HepG2 (cell line): ENCODE measurements at regions not wholly inside any gene's neighbourhood (a gene's known extent, or its start where the extent isn't known, plus 50 kb on each side); places are given as distances from the start of the nearest gene placed in this dataset.

Experiments used
- FOXP1 ChIP-seq, 2 experiments: fragments of 450-650 bp in 1 of 2; IDR thresholded peaks; 2 replicates each; pipeline ENCODE4 v1.6.1; 2017 to 2018; ENCODE audit warnings: antibody characterized with exemption in 1 of 2
- SATB2 ChIP-seq: sonication (generic); formaldehyde crosslinking; IDR thresholded peaks from 2 replicates; pipeline ENCODE4 v1.5.0; 2020; ENCODE audit warnings: missing genetic modification reagents
- SETDB1 ChIP-seq: sonication (generic); formaldehyde crosslinking; IDR thresholded peaks from 2 replicates; pipeline ENCODE4 v1.5.1; 2020; ENCODE audit warnings: missing genetic modification reagents, mild to moderate bottlenecking, borderline replicate concordance
- ZBTB8A ChIP-seq: sonication (generic); formaldehyde crosslinking; IDR thresholded peaks from 2 replicates; pipeline ENCODE4 v1.4.0; 2020; ENCODE audit warnings: mild to moderate bottlenecking, low read depth, missing genetic modification reagents, borderline replicate concordance
- ZNF746 ChIP-seq: sonication (generic); formaldehyde crosslinking; IDR thresholded peaks from 2 replicates; pipeline ENCODE4 v1.8.0; 2022; ENCODE audit warnings: mild to moderate bottlenecking, missing genetic modification reagents
- TF ChIP-seq, protein P1 (sequence below), 2 experiments: fragments of 450-650 bp in 1 of 2; sonication (generic) in 1 of 2; formaldehyde crosslinking in 1 of 2; IDR thresholded peaks; 2 replicates each; pipeline versions ENCODE4 v1.6.1 to v1.8.0; 2016 to 2022; ENCODE audit warnings: antibody characterized with exemption in 1 of 2, mild to moderate bottlenecking in 1 of 2, missing genetic modification reagents in 1 of 2

DNA sequence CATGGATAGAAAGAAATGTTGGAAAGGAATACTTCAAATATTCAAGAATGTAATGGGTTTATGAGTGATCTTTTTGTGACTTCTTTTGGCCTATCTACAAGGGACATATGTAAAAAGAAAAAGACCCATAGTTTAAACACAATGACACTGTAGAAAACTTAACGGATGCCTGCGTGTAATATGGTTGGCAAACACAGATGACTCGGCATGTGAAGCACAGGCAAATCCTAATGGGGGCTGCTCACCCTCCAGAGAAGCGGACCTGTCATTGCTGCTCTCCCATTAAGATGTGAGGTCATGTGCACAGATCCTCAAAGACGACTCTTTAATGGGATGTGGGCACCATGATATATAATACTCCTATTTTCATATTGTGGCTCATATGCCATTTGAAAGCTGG lies 366.6 kb upstream of the TMEM132C start (continued):
- TF ChIP-seq, protein P1, sequence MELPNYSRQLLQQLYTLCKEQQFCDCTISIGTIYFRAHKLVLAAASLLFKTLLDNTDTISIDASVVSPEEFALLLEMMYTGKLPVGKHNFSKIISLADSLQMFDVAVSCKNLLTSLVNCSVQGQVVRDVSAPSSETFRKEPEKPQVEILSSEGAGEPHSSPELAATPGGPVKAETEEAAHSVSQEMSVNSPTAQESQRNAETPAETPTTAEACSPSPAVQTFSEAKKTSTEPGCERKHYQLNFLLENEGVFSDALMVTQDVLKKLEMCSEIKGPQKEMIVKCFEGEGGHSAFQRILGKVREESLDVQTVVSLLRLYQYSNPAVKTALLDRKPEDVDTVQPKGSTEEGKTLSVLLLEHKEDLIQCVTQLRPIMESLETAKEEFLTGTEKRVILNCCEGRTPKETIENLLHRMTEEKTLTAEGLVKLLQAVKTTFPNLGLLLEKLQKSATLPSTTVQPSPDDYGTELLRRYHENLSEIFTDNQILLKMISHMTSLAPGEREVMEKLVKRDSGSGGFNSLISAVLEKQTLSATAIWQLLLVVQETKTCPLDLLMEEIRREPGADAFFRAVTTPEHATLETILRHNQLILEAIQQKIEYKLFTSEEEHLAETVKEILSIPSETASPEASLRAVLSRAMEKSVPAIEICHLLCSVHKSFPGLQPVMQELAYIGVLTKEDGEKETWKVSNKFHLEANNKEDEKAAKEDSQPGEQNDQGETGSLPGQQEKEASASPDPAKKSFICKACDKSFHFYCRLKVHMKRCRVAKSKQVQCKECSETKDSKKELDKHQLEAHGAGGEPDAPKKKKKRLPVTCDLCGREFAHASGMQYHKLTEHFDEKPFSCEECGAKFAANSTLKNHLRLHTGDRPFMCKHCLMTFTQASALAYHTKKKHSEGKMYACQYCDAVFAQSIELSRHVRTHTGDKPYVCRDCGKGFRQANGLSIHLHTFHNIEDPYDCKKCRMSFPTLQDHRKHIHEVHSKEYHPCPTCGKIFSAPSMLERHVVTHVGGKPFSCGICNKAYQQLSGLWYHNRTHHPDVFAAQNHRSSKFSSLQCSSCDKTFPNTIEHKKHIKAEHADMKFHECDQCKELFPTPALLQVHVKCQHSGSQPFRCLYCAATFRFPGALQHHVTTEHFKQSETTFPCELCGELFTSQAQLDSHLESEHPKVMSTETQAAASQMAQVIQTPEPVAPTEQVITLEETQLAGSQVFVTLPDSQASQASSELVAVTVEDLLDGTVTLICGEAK (IDR thresholded peaks at IDR 0.05) = no peak
- TF ChIP-seq, protein P1 (CRISPR knock-in tag; IDR thresholded peaks at IDR 0.05) = no peak
- TF ChIP-seq FOXP1 (IDR thresholded peaks at IDR 0.05) (no peak), FOXP1 (CRISPR knock-in tag; IDR thresholded peaks at IDR 0.05) (no peak), ZBTB8A (CRISPR knock-in tag) (no peak), SATB2 (no peak), ZNF746 (CRISPR knock-in tag) (no peak), SETDB1 (no peak)
- TF ChIP-seq, all 625 proteins: peak for 0
